ENCODE measurements at regions not wholly inside any gene's neighbourhood (a gene's known extent, or its start where the extent isn't known, plus 50 kb on each side); places are given as distances from the start of the nearest gene placed in this dataset.

- no peak overlapping the region for H3K4me3 ChIP-seq (ENCODE audit: low read depth, low read length)
- ChIA-PET POLR2A (no interaction called here), CTCF (interaction anchor here (1.3 kb wide), 1 partner anchor 12 kb away, joined by 4 read pairs; no protein-coding TSS in a partner anchor)
- no peaks in the 10 kb centered on the region for H3K9me3 ChIP-seq (ENCODE audit: control insufficient read depth, insufficient read depth, low read depth, low read length)
- no peaks in the 10 kb centered on the region for H3K36me3 ChIP-seq (ENCODE audit: control insufficient read depth in 2 of 2, insufficient read depth in 1 of 2, low read length in 2 of 2)
- H3K27ac ChIP-seq (ENCODE audit: extremely low read depth, low read depth, low read length) = no peak overlapping the region
- no peaks in the 10 kb centered on the region for H3K4me1 ChIP-seq (ENCODE audit: control insufficient read depth, insufficient read depth, low read length)
- TF ChIP-seq ZEB2 (tag by site-specific recombination; IDR thresholded peaks at IDR 0.05) (no peak), ZSCAN18 (tag by site-specific recombination; IDR thresholded peaks at IDR 0.05) (no peak), ZNF654 (tag by site-specific recombination; IDR thresholded peaks at IDR 0.05; ENCODE audit: low read depth) (peak; percentile 25), TRIM28 (IDR thresholded peaks at IDR 0.05; ENCODE audit: borderline replicate concordance, low read length) (0 out of 2 replicates have a peak, but pooled peaks have one; percentile 1)
These were observed 159.5 kb downstream of the RBM26 start for GRCh38 chr13:79246578-79246949.

GRCh38 chr13:79245937-79246577 is 160.0 kb downstream of the RBM26 start:
- Histone ChIP-seq H3K9me3 (ENCODE audit: control insufficient read depth, insufficient read depth, low read depth, low read length) (no peaks in the 10 kb centered on the region), H3K4me1 (ENCODE audit: control insufficient read depth, insufficient read depth, low read length) (no peaks in the 10 kb centered on the region), H3K4me3 (ENCODE audit: low read depth, low read length) (no peak overlapping the region), H3K27ac (ENCODE audit: extremely low read depth, low read depth, low read length) (no peak overlapping the region), H3K36me3 (ENCODE audit: control insufficient read depth in 2 of 2, insufficient read depth in 1 of 2, low read length in 2 of 2) (no peaks in the 10 kb centered on the region)
- POLR2A ChIA-PET = no interaction called here
- CTCF ChIA-PET = no interaction called here
- TF ChIP-seq TRIM28 (IDR thresholded peaks at IDR 0.05; ENCODE audit: borderline replicate concordance, low read length) (peak; percentile 58; the same call in 1 of the 2 replicates), ZNF518A (tag by site-specific recombination; conservative IDR thresholded peaks at IDR 0.05; ENCODE audit: low read depth) (no peak), ZNF488 (tag by site-specific recombination; IDR thresholded peaks at IDR 0.05) (no peak)

- H3K4me1 ChIP-seq (ENCODE audit: control insufficient read depth, insufficient read depth, low read length) = no peaks in the 10 kb centered on the region
- CTCF ChIA-PET = no interaction called here
- no peak overlapping the region for H3K4me3 ChIP-seq (ENCODE audit: low read depth, low read length)
- no peaks in the 10 kb centered on the region for H3K36me3 ChIP-seq (ENCODE audit: control insufficient read depth in 2 of 2, insufficient read depth in 1 of 2, low read length in 2 of 2)
- H3K9me3 ChIP-seq (ENCODE audit: control insufficient read depth, insufficient read depth, low read depth, low read length) = no peaks in the 10 kb centered on the region
- no peak overlapping the region for H3K27ac ChIP-seq (ENCODE audit: extremely low read depth, low read depth, low read length)
- POLR2A ChIA-PET = no interaction called here
- TF ChIP-seq ATF2 (tag by site-specific recombination; IDR thresholded peaks at IDR 0.05; ENCODE audit: low read depth) = no peak
- no peak for TF ChIP-seq ZNF692 (tag by site-specific recombination; IDR thresholded peaks at IDR 0.05)
- peak; percentile 87 for TF ChIP-seq TRIM28 (IDR thresholded peaks at IDR 0.05; ENCODE audit: borderline replicate concordance, low read length)
- TF ChIP-seq ZBTB11 (tag by site-specific recombination; conservative IDR thresholded peaks at IDR 0.05; ENCODE audit: low read depth) = no peak
- TF ChIP-seq ZNF184 (tag by site-specific recombination; IDR thresholded peaks at IDR 0.05) = no peak
- no peak for TF ChIP-seq ZNF704 (tag by site-specific recombination; IDR thresholded peaks at IDR 0.05)
- TF ChIP-seq KLF8 (tag by site-specific recombination; IDR thresholded peaks at IDR 0.05) = no peak
- no peak for TF ChIP-seq HOXA7 (CRISPR knock-in tag; IDR thresholded peaks at IDR 0.05; ENCODE audit: borderline replicate concordance)
- no peak for TF ChIP-seq ZNF596 (tag by site-specific recombination; IDR thresholded peaks at IDR 0.05)
These were observed 164.4 kb downstream of the RBM26 start for GRCh38 chr13:79241697-79242096.
